ENCODE measurements at regions not wholly inside any gene's neighbourhood (a gene's known extent, or its start where the extent isn't known, plus 50 kb on each side); places are given as distances from the start of the nearest gene placed in this dataset.
A peak's percentile ranks its signal among the peaks of the same experiment; 100 is the strongest.

DNA sequence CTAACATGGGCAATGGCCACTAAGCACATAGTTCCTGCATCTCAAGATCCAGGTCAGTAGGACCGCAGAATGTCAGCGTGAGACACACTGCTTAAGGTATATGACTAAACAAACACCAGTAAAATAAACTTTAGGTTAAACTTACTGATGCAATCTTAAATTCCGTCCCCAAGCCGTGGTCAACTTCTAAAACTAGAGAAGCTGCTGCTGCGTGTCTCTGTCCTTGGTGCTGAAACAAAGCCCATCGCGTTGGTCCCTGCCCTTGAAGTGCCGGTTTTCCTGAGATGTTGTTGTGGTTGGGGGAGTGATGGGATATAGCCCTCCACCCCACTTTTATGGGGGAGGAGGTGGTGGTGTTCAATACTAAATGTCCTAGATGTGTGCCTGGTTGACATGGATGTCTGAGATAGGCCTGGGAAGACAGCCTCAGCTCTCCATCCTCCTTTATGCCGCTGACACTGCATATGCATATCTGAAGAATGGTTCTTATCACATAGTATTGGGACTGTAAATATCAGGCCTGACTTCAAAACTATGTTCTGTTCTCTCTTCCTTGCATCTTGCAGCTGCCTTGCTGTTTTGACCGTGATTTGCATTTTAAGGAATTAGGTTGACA, 72.0 kb upstream of the KCNA3 start (continued):
- TF ChIP-seq, protein P1, sequence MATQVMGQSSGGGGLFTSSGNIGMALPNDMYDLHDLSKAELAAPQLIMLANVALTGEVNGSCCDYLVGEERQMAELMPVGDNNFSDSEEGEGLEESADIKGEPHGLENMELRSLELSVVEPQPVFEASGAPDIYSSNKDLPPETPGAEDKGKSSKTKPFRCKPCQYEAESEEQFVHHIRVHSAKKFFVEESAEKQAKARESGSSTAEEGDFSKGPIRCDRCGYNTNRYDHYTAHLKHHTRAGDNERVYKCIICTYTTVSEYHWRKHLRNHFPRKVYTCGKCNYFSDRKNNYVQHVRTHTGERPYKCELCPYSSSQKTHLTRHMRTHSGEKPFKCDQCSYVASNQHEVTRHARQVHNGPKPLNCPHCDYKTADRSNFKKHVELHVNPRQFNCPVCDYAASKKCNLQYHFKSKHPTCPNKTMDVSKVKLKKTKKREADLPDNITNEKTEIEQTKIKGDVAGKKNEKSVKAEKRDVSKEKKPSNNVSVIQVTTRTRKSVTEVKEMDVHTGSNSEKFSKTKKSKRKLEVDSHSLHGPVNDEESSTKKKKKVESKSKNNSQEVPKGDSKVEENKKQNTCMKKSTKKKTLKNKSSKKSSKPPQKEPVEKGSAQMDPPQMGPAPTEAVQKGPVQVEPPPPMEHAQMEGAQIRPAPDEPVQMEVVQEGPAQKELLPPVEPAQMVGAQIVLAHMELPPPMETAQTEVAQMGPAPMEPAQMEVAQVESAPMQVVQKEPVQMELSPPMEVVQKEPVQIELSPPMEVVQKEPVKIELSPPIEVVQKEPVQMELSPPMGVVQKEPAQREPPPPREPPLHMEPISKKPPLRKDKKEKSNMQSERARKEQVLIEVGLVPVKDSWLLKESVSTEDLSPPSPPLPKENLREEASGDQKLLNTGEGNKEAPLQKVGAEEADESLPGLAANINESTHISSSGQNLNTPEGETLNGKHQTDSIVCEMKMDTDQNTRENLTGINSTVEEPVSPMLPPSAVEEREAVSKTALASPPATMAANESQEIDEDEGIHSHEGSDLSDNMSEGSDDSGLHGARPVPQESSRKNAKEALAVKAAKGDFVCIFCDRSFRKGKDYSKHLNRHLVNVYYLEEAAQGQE (IDR thresholded peaks at IDR 0.05; ENCODE audit: borderline replicate concordance in 1 of 2, low read depth in 1 of 2, low read length in 2 of 2), result peak; percentile 97 to 98
- no peak for TF ChIP-seq ZNF619 (CRISPR knock-in tag; IDR thresholded peaks at IDR 0.05)
- TF ChIP-seq PPARG (CRISPR knock-in tag; conservative IDR thresholded peaks at IDR 0.05), result 0 out of 2 replicates have a peak, but pooled peaks have one; percentile 27
- TF ChIP-seq TMF1 (CRISPR knock-in tag; IDR thresholded peaks at IDR 0.05; ENCODE audit: low read depth), result 0 out of 2 replicates have a peak, but pooled peaks have one; percentile 59
- 0 out of 2 replicates have a peak, but pooled peaks have one; percentile 49 for TF ChIP-seq ZNF737 (CRISPR knock-in tag; IDR thresholded peaks at IDR 0.05; ENCODE audit: borderline replicate concordance)
- peak; percentile 70; the same call in 1 of the 2 replicates for TF ChIP-seq MEIS2 (CRISPR knock-in tag; IDR thresholded peaks at IDR 0.05)
- TF ChIP-seq ZNF644 (CRISPR knock-in tag; IDR thresholded peaks at IDR 0.05; ENCODE audit: low read depth), result peak; percentile 48; the same call in 1 of the 2 replicates
- TF ChIP-seq EHMT2 (IDR thresholded peaks at IDR 0.05; ENCODE audit: borderline replicate concordance, low read depth, low read length), result peak; percentile 97
- TF ChIP-seq YEATS2 (CRISPR knock-in tag; IDR thresholded peaks at IDR 0.05; ENCODE audit: borderline replicate concordance), result peak; percentile 34; the same call in 1 of the 2 replicates
- no peak for TF ChIP-seq ZNF143 (CRISPR knock-in tag; IDR thresholded peaks at IDR 0.05)
- TF ChIP-seq, protein P2, sequence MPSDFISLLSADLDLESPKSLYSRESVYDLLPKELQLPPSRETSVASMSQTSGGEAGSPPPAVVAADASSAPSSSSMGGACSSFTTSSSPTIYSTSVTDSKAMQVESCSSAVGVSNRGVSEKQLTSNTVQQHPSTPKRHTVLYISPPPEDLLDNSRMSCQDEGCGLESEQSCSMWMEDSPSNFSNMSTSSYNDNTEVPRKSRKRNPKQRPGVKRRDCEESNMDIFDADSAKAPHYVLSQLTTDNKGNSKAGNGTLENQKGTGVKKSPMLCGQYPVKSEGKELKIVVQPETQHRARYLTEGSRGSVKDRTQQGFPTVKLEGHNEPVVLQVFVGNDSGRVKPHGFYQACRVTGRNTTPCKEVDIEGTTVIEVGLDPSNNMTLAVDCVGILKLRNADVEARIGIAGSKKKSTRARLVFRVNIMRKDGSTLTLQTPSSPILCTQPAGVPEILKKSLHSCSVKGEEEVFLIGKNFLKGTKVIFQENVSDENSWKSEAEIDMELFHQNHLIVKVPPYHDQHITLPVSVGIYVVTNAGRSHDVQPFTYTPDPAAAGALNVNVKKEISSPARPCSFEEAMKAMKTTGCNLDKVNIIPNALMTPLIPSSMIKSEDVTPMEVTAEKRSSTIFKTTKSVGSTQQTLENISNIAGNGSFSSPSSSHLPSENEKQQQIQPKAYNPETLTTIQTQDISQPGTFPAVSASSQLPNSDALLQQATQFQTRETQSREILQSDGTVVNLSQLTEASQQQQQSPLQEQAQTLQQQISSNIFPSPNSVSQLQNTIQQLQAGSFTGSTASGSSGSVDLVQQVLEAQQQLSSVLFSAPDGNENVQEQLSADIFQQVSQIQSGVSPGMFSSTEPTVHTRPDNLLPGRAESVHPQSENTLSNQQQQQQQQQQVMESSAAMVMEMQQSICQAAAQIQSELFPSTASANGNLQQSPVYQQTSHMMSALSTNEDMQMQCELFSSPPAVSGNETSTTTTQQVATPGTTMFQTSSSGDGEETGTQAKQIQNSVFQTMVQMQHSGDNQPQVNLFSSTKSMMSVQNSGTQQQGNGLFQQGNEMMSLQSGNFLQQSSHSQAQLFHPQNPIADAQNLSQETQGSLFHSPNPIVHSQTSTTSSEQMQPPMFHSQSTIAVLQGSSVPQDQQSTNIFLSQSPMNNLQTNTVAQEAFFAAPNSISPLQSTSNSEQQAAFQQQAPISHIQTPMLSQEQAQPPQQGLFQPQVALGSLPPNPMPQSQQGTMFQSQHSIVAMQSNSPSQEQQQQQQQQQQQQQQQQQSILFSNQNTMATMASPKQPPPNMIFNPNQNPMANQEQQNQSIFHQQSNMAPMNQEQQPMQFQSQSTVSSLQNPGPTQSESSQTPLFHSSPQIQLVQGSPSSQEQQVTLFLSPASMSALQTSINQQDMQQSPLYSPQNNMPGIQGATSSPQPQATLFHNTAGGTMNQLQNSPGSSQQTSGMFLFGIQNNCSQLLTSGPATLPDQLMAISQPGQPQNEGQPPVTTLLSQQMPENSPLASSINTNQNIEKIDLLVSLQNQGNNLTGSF (CRISPR knock-in tag; IDR thresholded peaks at IDR 0.05), result 0 out of 2 replicates have a peak, but pooled peaks have one; percentile 65
- peak; percentile 57; the same call in 1 of the 2 replicates for TF ChIP-seq ZNF605 (CRISPR knock-in tag; IDR thresholded peaks at IDR 0.05)
- 0 out of 2 replicates have a peak, but pooled peaks have one; percentile 72 for TF ChIP-seq SP140L (CRISPR knock-in tag; IDR thresholded peaks at IDR 0.05; ENCODE audit: borderline replicate concordance)
